HG02840 (cell line): ENCODE measurements at regions not wholly inside any gene's neighbourhood (a gene's known extent, or its start where the extent isn't known, plus 50 kb on each side); places are given as distances from the start of the nearest gene placed in this dataset.

Experiments used
- ATAC-seq: cut with Tn5 transposase; IDR thresholded peaks from one replicate; pipeline ENCODE4 v1.9.1; 2021; ENCODE audit warnings: mild to moderate bottlenecking, moderate library complexity, moderate number of reproducible peaks; ENCODE audit not compliant: unreplicated experiment, low FRiP score

DNA sequence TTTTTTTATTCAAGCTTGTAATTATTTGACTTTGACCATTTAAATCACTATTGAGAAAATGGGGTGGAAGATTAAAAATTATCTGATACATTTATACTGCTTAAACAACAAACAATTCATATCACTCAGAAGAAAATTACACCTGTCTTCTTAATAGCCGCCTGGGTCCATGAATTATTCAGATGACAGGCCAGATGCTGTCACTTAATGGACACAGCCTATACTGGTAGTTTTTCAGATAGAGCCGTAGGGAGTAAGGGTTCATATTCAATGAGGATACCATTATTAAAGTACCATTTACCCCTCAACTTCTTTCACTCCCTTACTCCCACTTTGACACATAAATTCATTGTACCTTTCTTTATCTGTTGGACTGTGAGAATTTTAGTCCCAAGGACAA is 1193.4 kb upstream of the MAP3K7 start:
- ATAC-seq = no peak

DNA sequence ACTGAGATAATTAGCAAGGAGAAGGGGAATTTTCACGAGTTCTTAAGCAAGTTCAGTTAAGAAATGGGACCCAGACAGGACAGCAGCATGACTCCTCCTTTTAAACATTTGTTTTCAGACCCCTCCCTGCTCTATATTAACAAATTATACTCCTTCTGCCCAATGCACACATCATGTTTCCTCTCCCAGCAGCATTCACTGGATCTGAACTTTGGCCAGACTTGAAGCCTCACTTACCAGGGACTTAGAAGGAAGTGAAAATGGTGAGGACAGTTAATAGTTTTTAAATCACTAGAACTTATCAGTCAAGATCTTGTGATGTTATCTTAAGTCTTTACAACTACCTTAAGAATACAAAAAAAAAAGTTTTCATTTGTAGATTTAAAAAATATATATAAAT is 1174.7 kb upstream of the MAP3K7 start:
- no peak for ATAC-seq

- no peak for ATAC-seq
Measured at GRCh38 chr6:91754691-91755090, 1167.8 kb upstream of the MAP3K7 start.

DNA sequence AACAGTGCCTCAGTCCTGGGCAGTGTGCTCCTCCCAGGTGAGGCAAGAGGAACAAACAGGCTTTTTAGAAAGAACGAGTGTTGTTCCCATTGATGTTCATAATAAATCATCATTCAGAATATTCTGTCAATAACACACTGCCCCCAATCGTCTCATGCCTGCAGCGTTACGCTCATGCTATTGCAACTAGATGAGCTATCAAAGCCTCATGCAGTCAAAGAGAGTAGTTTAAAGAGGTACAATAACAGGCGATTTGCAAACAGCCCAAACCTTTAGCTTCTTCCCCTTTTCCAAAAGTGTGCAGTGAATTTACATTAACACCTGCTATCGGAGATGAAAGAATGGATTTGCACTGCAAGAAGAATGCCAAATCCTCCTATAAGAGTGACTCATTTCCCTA is 1164.7 kb upstream of the MAP3K7 start:
- ATAC-seq = no peak

DNA sequence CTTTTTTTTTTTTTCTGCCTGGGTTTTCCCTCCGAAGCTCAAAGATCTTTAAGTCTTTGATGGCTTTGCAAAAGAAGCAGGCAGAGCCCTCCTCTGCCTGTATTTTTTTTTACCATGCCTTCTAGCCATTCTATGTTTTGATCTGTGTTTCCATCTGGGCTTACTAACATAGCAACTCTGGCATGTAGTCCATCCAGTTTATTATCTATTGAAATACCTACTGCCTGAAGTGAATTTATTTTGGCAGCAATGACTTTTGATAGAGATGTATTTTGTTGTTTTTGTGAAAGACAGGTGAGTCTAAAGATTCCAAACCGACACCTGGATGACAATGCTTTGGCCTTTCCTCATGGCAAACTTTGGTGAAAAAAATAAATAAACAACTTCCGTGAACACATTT is 1157.7 kb upstream of the MAP3K7 start:
- no peak for ATAC-seq

DNA sequence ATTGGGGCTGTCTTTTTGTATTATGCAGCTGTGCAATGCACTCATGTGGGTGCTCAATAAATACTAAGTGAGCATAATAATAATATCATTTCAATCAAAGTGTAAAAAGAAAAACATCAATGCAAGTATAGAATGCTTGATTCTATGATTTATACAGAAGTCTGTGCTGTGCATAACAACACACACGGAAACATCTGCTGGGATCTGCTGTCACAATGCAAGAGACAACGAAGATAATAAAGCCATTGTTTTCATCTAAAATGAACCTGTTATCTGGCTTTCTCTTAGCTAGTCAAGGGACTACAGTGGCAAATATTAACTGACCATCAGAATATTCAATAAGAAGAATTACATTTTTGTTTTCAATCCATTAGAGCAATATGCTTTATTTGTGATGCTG is 1156.9 kb upstream of the MAP3K7 start:
- ATAC-seq = no peak

GRCh38 chr6:91731939-91732338 is 1145.1 kb upstream of the MAP3K7 start:
- no peak for ATAC-seq

- no peak for ATAC-seq
Measured at GRCh38 chr6:91730710-91731109, 1143.8 kb upstream of the MAP3K7 start.

DNA sequence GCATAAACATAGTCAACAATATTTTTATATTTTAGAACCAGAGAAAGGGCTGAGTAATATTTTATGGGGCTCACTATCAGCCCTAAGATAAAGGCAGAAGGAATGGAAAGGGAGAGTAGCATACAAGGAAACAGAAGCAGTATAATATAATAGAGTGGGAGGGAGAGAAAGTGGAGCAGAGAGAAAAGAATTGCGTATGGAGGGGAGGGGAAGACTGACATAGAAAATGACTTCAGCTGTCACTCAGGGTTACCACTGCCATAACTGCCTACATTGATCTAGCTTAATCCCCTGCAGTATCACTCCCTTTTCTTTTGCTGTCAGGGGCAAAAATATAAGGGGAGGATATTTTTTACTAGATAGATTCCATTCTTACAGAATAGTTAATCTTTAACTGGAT is 1133.5 kb upstream of the MAP3K7 start:
- ATAC-seq = no peak

DNA sequence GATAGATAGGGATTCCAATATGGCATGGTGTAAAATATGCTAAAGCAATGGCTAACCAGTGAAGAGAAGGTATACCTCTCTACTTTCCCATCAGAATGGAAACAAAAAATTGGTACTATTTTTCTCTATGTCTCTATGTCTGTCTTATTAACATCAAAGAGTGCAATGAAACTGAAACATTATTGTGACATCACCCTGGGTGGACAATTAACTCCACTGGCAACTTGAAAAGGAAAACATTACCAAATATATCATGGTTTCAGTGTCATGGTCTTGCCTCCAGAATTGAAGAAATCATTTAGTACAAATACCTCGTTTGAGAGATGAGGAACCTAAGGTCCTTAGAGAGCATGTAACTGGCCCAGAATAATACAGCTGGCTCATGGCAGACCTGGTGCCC is 1132.5 kb upstream of the MAP3K7 start:
- no peak for ATAC-seq

- peak; percentile 77 for ATAC-seq
Measured at GRCh38 chr6:91718198-91718597, 1131.3 kb upstream of the MAP3K7 start.

GRCh38 chr6:91717094-91717493 is 1130.2 kb upstream of the MAP3K7 start:
- no peak for ATAC-seq

GRCh38 chr6:91716361-91716760 is 1129.5 kb upstream of the MAP3K7 start:
- no peak for ATAC-seq

GRCh38 chr6:91715171-91715805 is 1128.4 kb upstream of the MAP3K7 start:
- no peak for ATAC-seq

GRCh38 chr6:91713911-91714310 is 1127.0 kb upstream of the MAP3K7 start:
- no peak for ATAC-seq

GRCh38 chr6:91711518-91711917 is 1124.6 kb upstream of the MAP3K7 start:
- no peak for ATAC-seq

- no peak for ATAC-seq
Measured at GRCh38 chr6:91710342-91710741, 1123.5 kb upstream of the MAP3K7 start.

- no peak for ATAC-seq
Measured at GRCh38 chr6:91708534-91708933, 1121.7 kb upstream of the MAP3K7 start.

GRCh38 chr6:91705646-91706045 is 1118.8 kb upstream of the MAP3K7 start:
- ATAC-seq = no peak

DNA sequence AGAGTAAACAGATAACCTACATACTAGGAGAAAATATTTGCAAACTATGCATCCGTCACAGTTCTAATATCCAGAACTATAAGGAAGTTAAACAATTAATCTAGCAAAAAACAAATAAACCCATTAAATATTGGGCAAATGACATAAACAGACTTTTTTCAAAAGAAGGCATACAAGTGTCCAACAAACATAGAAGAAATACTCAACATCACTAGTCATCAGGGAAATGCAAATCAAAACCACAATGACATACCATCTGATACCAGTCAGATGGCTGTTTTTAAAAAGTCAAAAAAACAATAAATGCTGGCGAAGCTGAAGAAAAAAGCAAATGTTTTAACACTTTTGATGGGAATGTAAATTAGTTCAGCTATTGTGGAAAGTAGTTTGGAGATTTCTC is 1117.7 kb upstream of the MAP3K7 start:
- no peak for ATAC-seq

DNA sequence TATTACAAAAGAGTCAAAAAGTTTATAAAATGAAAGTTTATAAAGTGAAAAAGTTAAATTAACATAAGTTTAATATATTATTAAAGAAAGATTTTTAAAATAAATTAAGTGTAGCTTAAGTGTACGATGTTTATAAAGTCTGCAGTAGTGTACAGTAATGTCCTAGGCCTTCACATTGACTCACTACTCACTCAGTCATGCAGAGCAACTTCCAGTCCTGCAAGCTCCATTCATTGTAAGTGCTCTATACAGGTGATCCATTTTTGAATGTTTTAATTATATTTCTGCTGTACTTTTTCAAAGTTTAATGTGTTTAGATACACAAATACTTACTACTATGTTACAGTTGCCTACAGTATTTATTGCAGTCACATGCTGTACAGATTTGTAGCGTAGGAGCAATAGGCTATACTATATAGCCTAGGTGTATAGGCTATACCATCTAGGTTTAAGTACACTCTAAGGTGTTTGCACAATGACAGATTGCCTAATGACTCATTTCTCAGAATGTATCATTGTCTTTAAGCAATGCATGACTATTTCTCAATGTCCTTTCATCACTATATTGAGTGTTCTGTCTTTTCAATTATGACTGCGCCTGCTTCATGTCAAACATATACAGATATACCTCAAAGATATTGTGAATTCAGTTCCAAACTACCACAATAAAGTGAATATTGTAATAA is 1110.3 kb upstream of the MAP3K7 start:
- no peak for ATAC-seq

GRCh38 chr6:91695221-91695620 is 1108.3 kb upstream of the MAP3K7 start:
- no peak for ATAC-seq
